Neural cell (in vitro differentiated cells): ENCODE measurements at regions not wholly inside any gene's neighbourhood (a gene's known extent, or its start where the extent isn't known, plus 50 kb on each side); places are given as distances from the start of the nearest gene placed in this dataset.

ENCODE experiments used
- CTCF ChIP-seq: fragments of 450-650 bp; IDR thresholded peaks from 2 replicates; pipeline ENCODE4 v1.5.1; 2014; ENCODE audit warnings: antibody characterized with exemption, mild to moderate bottlenecking, moderate library complexity; ENCODE audit not compliant: poor library complexity, severe bottlenecking
- POLR2AphosphoS5 ChIP-seq: IDR thresholded peaks from 2 replicates; pipeline ENCODE4 v1.6.1; 2012
- RAD21 ChIP-seq: fragments of 450-650 bp; conservative IDR thresholded peaks from 2 replicates; pipeline ENCODE4 v1.6.1; 2014; ENCODE audit warnings: antibody characterized with exemption, mild to moderate bottlenecking, moderate library complexity

- TF ChIP-seq POLR2AphosphoS5 (no peak), CTCF (no peak), RAD21 (no peak)
Measured at GRCh38 chr5:124888050-124888506, 141.6 kb upstream of the ZNF608 start.
